ENCODE measurements at regions not wholly inside any gene's neighbourhood (a gene's known extent, or its start where the extent isn't known, plus 50 kb on each side); places are given as distances from the start of the nearest gene placed in this dataset.

DNA sequence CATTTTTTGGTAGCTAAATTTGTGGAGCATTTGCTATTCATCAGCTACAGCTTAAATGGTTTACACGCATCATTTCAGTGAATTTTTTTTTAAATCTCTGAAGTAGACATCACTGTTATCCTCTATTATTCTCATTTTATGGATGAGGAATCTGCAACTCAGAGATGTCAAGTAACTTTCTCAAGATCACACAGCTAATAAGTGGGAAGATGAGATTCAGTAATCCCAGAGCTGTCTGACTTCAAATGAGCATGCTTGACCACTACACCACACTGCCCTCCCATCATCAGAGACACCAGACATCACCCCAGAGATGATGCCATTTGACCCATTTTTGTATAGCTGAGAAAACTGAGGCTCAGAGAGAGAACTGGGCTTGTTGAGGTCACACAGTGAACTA, 116.4 kb downstream of the RRAGC start:
- TF ChIP-seq, protein P1, sequence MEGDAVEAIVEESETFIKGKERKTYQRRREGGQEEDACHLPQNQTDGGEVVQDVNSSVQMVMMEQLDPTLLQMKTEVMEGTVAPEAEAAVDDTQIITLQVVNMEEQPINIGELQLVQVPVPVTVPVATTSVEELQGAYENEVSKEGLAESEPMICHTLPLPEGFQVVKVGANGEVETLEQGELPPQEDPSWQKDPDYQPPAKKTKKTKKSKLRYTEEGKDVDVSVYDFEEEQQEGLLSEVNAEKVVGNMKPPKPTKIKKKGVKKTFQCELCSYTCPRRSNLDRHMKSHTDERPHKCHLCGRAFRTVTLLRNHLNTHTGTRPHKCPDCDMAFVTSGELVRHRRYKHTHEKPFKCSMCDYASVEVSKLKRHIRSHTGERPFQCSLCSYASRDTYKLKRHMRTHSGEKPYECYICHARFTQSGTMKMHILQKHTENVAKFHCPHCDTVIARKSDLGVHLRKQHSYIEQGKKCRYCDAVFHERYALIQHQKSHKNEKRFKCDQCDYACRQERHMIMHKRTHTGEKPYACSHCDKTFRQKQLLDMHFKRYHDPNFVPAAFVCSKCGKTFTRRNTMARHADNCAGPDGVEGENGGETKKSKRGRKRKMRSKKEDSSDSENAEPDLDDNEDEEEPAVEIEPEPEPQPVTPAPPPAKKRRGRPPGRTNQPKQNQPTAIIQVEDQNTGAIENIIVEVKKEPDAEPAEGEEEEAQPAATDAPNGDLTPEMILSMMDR (IDR thresholded peaks at IDR 0.05): no peak
- no peak for TF ChIP-seq EZH2 (IDR thresholded peaks at IDR 0.05)
- TF ChIP-seq EZH2phosphoT487 (IDR thresholded peaks at IDR 0.05): no peak
